Cerebellar cortex (tissue), 1 donor: ENCODE measurements at regions not wholly inside any gene's neighbourhood (a gene's known extent, or its start where the extent isn't known, plus 50 kb on each side); places are given as distances from the start of the nearest gene placed in this dataset.
"Not testable (repeated sequence)": the region's sequence is repeated elsewhere in the genome, so short reads cannot be mapped to it uniquely, and the experiment has no call there.

Source experiments
- DNase-seq: peaks from one replicate; pipeline ENCODE4 v3.0.0-alpha.2; 2015; ENCODE audit warnings: low spot score

DNA sequence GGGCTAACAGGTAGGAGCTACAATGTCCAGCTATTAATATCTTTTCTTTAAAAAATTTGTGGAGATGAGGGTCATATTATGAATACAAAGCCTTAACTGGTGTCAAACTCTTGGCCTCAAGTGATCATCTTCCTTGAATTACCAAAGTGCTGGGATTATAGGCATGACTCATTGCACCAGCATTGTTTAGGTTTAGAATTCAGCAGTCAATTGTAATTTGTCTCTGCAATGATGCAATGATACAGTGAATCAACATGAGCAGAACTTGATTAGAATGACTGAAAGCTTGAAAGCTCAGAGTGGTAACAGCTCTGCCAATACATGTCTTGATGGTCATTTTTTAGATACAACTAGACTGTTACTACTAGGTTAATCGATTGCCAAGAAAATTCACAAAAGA is 752.8 kb upstream of the MIR17HG start:
- no peak for DNase-seq

DNA sequence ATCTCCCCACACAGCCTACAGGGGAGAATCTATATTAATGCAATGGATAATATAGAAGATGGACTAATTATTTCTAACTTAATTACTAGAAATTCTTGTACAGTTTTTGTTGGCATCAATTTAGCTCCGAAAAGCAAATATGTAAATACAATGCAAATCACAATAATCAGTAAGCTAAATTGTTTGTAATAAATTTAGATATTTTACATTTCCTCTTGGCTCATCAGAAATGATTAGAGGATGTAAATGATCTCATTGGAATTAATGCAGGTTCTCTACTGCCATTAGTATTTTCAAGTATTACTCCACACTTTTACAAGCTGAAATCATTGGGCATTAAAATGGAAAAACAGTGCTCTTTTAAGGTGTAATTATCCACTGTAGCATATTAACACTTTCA is 741.8 kb upstream of the MIR17HG start:
- DNase-seq: no peak

DNA sequence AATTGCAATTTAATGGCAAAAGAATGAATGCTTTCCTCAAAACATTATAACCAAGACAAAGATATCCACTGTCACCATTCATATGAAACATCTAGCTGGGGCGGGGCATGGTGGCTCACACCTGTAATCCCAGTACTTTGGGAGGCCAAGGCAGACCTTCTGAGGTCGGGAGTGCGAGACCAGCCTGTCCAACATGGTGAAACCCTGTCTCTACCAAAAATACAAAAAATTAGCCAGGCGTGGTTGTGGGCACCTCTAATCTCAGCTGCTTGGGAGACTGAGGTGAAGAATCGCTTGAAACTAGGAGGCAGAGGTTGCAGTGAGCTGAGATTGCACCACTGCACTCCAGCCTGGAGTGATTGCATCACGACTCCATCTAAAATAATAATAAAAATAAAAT is 740.6 kb upstream of the MIR17HG start:
- not testable (repeated sequence) for DNase-seq

DNA sequence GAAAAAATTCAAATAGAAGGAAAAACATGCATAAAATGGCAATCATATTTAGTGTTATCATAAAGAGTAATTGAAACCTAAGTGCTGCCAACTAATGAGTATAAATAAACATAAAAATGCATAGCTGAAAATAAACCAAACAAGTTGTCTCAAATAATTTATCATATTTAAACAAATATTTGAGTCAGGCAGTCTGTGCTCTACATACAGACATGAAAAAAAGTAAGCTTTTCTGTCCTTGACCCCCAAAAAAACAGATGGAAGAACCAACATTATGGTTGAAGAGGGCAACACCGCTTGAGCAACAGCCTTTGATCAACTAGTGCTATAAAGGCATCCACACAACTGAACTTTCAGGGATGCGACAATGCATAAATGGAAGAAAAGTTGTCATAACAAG is 735.1 kb upstream of the MIR17HG start:
- DNase-seq: no peak

DNA sequence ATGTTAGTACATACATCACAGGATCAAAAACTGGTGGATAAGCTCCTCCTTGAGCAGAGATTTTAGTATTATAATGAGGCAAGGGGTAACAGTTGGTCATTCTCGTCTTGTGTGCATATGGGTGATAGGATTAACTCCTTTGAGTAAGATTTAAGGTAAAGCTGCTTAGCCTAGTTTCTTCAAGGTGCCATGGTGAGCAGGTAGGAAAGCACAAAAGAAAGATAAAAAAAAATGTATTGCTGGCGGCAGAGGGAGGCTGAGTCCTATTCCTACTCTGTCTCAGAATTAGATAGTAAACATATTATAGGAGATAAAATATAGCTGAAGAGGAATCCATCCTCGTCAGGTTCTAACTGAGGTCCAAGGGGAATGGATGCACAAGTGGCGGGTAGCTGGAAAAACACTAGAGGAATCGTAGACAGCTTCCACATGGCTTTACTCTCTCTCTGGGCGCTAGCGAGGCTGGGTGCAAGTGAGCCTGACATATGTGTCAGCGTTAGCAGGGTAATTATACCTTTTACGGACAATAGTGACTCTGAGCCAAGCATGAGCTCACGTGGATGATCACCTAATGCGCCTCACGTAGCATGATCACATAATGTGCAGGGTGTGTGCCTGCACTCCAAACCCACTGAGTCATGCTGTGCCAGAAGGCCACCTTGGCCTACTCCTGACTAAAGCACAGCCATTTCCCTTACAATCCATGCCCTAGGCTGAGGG is 734.3 kb upstream of the MIR17HG start:
- DNase-seq: no peak

DNA sequence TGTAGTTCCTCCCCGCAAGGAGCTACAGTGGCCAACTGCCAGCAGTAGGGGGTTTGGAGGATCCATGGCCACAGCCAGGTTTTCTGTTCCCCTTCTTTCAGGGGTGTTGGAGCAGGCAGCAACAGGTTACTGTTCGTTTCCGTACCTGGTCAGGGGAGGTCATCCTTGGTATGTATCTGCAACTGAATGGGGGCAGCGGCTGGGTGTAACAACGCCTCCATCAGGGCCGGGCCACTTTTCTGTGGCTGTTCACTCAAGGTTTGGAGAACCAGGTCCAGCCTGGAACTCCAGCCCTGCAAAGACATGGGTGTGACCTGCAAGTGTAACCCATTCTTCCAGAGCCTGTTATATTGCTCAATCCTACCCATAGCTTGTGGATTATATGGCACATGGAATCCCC is 732.3 kb upstream of the MIR17HG start:
- DNase-seq: no peak

DNA sequence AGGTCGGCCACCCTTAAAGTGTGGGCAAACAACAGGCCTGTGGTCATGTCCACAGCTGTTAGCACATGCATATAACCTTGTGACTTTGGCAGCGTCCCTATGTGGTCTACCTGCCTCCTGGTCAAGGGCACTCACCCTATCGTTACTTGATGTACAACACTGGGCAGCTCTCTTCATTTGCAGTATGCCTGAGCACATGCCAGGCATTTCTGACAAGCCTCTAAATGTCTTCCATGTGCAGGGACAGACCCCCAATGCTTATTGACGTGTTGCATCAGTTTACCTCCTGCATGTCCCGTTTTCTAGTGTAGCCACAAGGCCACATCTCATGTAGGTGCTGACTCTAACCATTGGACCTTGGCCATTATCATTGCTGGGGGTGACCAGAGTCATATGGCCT is 731.7 kb upstream of the MIR17HG start:
- DNase-seq: no peak

DNA sequence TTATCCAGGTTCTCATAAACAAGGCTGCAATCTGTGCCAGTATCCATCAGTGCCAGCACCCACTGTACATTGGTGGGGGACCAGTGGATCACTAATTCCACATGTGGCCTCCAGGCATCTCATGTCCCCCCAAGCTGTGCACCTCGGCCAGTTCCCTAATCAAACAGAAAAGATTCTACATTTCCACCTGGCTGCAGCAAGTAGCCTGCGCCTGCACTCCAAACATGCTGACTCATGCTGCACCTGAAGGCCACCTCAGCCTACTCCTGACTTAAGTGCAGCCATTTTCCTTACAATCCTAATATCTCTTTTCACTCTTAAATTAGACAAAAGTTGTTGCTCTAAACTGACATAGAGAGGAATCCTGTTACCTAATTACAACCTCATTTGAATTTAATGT is 729.4 kb upstream of the MIR17HG start:
- DNase-seq: no peak

DNA sequence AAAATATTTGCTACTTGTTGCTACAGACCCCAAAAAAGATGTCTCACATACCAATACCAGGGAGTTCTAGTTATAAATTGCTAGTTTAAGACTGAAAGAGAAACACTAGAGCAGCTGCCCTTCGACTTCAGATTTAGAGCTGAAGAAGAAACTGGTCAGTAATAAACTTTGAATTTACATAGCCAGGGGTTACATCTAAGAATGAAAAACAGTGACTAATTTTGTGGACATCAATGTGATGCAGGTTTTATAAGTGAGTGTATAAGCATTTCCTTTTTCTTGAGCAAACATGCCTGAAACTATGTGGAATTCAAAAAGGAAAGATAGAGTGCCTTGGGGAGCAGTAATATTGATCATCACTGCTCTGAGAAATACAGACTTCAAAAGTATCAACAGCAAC is 724.9 kb upstream of the MIR17HG start:
- DNase-seq: no peak

DNA sequence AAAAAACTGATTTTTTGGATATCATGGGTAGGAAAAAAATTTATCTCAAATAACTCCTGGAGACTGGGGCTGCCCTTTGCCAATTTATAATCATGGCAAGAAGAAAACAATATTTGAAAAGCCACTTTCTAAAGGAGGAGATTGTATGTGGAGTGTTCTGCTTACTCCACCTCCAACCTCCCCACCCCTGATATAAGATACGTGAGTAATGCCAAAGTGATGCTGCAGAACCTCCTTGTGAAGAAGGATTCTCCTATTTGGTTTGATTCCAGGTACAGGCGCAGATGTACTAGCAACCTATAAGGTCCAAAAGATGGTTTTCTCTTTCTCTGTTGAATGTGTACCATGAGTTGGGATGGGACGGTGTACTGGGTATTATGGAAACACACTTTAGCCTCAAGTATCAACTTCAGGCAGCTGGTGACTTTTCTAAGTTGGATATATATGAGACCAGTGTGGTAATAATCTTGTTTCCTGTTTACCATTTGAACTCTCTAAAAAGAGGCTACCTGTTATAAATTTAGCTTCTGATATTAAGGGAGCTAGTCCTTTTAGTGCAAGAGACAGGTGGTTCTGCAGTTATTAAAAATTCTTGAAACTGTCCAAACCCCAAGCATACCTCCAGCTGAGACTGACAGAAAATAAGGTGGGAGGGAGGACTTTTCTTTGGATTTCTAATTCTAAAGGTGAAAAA is 724.0 kb upstream of the MIR17HG start:
- DNase-seq: no peak

DNA sequence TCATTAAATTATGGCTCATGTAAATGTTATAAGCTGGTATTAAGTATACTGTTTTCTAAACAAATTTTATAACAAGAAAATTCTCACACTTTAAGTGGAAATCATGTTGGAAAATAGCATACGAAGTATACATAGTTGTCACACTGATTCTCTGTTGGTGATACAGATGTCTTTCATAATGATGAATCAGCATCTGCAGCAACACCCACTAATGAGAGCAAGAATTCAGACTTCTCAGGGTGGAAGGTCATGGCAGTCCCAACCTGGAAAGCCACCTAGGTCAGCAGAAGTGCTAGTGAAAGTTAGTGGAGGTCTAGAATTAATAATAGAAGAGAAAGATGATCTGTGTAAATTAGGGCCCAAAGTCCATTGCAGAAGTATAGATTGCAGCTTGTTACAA is 719.7 kb upstream of the MIR17HG start:
- no peak for DNase-seq

DNA sequence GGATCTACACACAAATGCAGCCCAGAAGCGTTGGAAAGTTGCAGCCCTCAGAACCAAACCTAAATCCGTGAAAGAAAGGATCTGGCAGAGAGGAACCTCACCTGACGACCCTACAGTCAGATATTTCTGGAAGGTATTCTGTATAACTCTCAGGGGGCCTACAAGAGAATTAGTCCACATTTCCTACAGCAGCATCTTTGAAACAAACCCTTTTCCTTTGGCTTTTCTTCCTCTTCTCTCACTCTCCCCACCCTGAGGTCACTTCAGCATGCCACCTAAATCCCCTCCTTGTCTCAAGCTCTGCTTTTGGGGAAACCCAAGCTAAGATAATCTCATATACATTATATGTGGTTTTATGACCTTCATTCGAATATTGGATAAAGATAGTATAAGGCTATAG is 719.0 kb upstream of the MIR17HG start:
- DNase-seq: no peak

DNA sequence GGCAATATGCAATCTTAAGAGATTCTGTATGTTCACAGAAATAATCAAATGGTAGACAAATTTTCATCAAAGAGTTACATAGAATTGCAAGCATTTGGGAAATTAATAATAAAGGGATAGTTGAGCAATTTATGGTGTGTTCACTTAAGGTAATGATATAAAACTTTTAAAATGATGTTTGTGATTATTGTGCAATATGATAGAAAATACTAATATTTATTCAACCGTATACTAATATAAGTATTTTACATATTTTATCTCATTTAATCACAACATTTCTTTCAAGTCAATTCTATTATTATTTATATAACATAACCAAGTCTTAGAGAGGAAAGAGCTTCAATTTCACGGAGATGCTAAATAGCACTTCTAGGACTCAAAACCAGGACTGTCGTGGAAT is 716.8 kb upstream of the MIR17HG start:
- DNase-seq: no peak

DNA sequence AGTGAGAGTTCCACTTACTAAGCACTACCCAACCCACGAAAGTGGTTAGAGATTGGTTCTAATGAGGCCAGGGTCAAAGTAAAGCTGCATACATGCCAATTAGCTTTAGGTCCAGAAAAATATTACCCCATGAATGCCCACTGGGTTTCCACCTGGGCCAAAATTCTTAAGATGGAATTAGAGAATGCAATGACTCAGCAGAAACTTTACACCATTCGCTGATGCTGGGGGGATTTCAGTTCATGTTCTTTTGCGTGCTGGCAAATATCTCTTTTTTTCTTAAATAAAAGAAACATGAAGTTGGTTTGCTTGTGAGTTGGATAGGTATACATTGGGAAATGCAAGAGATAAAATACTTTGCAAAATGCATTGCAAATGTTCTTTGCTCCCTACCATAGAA is 715.3 kb upstream of the MIR17HG start:
- no peak for DNase-seq

DNA sequence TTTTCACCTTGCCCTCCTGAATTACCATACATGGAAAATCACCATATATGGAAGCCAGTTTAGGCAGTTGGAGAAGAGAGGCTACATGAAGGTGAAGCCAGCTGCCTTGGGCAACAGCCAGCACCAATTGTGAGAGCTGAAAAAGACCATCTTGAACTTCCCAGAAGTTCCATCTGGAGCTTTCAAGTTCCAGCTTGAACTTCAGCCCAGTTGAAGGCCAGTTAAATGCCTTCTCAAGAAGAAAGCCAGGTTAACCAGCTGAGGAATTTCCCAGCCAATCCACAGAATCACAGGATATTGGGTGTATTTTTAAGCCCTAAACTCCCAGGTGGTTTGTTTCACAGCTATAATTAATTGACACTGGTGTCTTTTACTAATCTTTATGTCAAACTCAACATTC is 713.6 kb upstream of the MIR17HG start:
- DNase-seq: no peak

DNA sequence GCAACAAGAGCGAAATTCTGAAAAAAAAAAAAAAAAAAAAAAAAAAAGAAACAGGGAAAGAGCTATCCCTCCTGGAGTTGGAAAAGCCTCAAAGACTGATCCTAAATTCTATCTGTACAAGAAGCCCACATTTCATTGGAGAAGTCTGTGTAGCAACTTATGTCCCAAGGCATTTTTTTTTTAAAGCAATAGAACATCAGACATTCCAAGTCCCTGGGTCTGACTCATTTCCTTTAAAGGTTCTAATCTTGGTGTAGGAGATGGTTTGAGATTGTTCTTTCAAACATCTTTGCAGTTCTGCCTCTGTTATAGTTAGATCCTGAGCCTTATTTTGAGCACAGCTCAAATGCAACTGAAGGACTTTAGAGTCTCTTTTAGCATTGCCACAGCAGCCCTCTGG is 706.5 kb upstream of the MIR17HG start:
- no peak for DNase-seq

DNA sequence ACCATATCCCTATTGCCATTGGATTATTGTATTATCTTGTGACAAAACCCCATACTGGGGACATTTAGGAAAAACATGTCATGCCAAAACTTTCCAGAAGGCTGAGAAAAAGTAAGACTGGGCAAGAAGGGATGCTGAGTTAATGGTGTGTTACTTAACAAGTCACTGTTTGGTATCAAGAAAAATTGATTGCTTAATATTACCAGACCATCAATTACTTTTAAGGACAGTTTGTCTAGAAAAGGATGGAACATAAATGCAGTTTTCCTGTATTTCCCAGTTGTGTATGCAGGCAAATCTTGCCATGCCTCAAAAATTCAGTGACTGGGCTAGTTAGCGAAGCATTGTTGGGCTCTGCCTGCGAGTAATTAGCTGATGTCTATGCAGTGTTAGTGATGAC is 705.6 kb upstream of the MIR17HG start:
- DNase-seq: no peak

DNA sequence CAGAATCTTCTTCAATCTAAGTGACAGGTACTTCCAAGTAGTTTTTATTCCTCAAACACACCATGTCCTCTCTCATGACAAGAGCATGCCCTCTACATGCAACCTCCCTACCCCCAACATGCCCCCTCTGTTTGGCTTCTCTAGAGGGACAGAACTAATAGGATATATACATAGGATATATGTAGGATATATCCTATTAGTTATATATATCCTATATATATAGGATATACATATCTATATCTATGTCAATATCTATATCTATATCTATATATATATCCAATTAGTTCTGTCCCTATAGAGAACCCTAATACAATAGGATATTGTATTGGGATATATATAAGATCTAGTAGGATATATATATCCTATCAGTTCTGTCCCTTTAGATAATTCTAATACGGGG is 701.9 kb upstream of the MIR17HG start:
- no peak for DNase-seq

DNA sequence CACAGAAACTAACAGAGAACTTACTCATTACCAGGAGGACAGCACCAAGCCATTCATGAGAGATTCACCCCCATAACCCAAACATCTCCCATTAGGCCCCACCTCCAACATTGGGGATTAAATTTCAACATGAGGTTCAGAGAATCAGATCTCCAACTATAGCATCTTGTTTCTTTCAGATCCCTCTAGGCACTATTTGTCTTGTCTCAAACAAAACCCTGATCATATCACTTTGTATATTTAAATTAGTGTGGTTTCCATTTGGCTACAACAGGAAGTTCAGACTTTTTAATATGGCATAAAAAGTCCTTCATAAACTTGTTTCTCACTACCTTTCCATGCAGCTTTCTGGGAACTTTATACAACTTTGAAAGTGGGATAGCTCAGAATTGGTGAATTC is 699.0 kb upstream of the MIR17HG start:
- no peak for DNase-seq

DNA sequence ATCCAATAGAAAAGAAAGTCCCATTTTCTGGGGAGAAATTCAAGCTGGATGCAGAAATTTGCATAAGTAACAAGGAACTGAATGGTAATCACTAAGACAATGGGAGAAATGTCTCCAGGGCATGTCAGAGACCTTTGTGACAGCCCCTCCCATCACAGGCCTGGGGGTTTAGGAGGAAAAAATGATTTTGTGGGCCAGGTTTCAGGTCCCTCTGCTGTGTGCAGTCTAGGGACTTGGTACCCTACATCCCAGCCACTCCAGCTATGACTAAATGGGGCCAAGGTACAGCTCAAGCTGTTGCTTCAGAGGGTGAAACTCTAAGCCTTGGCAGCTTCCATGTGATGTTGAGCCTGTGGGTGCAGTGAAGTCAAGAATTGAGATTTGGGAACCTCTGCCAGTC is 695.5 kb upstream of the MIR17HG start:
- no peak for DNase-seq

DNA sequence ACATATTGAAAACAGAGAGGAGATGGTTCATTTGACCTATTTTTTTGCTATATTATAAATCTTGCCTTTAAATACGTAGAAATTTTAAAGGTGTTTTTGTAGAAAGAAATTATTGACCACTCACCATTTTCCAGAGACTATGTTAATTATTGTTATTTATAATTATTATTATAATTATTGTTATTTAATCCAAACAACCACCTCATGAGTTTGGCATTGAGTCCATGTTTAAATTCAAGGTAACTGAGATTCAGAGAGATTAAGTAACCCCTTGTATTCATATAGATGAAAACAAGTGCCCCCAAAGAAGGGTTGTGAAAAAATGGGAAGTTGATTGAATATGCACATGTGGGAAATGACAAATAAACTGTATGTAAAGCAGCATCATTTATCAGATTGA is 692.5 kb upstream of the MIR17HG start:
- DNase-seq: no peak

DNA sequence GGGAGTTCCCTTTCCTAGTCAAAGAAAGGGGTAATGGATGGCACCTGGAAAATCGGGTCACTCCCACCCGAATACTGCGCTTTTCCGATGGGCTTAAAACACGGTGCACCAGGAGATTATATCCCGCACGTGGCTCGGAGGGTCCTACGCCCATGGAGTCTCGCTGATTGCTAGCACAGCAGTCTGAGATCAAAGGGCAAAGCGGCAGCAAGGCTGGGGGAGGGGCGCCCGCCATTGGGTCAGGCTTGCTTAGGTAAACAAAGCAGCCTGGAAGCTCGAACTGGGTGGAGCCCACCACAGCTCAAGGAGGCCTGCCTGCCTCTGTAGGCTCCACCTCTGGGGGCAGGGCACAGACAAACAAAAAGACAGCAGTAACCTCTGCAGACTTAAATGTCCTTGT is 683.3 kb upstream of the MIR17HG start:
- DNase-seq: not testable (repeated sequence)

DNA sequence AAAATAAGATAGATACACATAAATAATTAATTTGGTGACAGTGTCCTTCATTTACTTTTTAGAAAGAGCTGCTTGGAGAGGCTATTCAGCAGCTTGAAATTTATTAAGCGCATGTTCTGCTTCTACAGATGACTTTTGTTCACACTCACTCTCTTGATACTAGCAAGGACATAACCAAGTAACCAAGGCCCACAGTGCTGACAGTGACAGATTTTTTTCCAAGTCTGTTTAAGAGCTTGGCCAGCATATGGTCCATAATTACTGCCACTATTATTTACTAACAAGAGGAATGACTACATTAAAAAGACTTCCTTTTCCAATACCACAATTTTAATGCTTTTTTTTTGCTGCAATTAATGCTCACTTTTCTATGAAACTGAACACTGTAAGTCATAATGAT is 673.7 kb upstream of the MIR17HG start:
- no peak for DNase-seq

DNA sequence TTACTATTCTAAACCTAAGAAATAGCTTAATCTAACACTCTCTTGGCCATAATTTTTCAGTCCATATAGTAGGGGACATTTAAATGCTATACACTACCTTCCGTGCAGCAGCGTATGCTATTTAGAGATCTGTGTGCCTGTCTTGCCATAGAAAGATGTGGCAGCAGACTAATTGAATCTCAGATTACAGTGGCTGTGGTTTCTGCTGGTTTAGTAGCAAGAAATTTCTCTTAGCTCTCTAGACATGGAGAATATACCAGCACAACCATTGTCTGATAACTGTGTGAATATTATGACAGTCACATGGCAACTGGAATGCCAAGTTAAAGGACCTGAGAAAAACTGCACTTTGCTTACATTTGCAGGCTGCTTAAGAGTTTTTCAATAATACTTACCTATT is 672.4 kb upstream of the MIR17HG start:
- peak; percentile 38 for DNase-seq
